ENCODE measurements at regions not wholly inside any gene's neighbourhood (a gene's known extent, or its start where the extent isn't known, plus 50 kb on each side); places are given as distances from the start of the nearest gene placed in this dataset.
A peak's percentile ranks its signal among the peaks of the same experiment; 100 is the strongest.
"Not testable (repeated sequence)": the region's sequence is repeated elsewhere in the genome, so short reads cannot be mapped to it uniquely, and the experiment has no call there.

DNA sequence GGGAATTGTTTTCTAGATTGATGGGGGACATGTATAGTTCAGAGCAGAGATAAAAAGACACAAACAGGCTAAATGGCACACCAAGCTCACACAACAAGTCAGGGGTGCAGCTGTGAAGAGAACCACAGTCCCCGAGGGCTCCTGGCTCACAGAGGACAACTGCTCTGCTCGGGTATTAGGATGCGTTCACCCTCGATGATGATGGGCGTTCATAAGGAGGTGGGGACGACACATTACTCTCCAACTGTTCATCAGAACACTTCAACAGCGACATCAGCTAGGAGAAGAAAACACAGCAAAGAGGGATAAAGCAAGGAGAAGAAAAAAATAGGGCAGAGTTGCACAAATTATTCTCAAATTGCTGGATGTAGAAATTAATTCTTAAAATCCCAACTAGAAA lies 174.8 kb upstream of the RREB1 start:
- Mint-ChIP-seq H3K9me3 (peaks cover 0 to 2% (median 0%) of the 10 kb centered on the region in 7 donors), H3K4me3 (no peak overlapping the region), H3K4me1 (peaks cover 9 to 23% (median 14%) of the 10 kb centered on the region in 3 donors), H3K27ac (peak overlapping the region in 2 of 6 donors; percentile 29 to 48), H3K27me3 (peaks cover 0 to 9% (median 0%) of the 10 kb centered on the region in 3 donors), H3K36me3 (no peaks in the 10 kb centered on the region)
- no peak for DNase-seq
- no peak for ATAC-seq (ENCODE audit: low read depth in 2 of 2)

DNA sequence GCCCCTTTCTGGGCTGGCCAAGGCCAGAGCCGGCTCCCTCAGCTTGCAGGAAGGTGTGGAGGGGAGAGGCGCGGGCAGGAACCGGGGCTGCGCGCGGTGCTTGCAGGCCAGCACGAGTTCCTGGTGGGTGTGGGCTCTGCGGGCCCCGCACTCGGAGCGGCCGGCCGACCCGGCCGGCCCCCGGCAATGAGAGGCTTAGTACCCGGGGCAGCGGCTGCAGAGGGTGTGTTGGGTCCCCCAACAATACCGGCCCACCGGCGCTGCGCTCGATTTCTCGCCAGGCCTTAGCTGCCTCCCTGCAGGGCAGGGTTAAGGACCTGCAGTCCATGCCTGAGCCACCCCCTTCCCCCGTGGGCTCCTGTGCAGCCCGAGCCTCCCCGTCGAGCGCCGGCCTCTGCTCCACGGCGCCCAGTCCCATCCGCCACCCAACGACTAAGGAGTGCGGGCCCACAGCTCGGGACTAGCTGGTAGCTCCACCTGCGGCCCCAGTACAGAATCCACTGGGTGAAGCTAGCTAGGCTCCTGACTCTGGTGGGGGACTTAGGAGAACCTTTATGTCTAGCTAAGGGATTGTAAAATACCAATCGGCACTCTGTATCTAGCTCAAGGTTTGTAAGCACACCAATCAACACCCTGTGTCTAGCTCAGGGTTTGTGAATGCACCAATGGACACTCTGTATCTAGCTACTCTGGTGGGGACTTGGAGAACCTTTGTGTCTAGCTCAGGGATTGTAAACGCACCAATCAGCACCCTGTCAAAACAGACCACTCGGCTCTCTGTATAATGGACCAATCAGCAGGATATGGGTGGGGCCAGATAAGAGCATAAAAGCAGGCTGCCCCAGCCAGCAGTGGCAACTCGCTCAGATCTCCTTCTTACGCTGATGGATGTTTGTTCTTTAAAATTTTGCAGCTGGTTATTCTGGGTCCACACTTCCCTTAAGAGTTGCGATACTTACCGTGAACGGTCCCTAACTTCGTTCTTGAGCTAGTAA lies 167.4 kb upstream of the RREB1 start:
- DNase-seq (no peak), ATAC-seq (ENCODE audit: low read depth in 2 of 2) (no peak)
- H3K4me3 Mint-ChIP-seq = no peak overlapping the region
- H3K9me3 Mint-ChIP-seq = peaks cover 0 to 2% (median 0%) of the 10 kb centered on the region in 7 donors
- peaks cover 7 to 14% (median 11%) of the 10 kb centered on the region in 3 donors for H3K4me1 Mint-ChIP-seq
- H3K27me3 Mint-ChIP-seq = peaks cover 0 to 4% (median 4%) of the 10 kb centered on the region in 3 donors
- H3K36me3 Mint-ChIP-seq = no peaks in the 10 kb centered on the region
- H3K27ac Mint-ChIP-seq = no peak overlapping the region

DNA sequence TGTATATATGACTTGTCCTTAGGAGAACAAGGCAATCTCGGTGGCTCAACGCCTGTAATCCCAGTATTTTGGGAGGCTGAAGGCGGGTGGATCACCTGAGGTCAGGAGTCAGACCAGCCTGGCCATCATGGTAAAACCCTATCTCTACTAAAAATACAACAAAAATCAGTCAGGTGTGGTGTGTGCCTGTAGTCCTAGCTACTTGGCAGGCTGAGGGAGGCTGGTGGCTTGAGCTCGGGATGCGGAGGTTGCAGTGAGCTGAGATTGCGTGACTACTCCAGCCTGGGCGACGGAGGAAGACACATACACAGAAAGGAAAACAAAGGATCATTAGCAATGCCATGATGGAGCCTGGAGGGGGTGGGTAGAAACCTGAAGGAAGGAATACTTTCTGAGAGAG lies 166.6 kb upstream of the RREB1 start:
- H3K9me3 Mint-ChIP-seq = peaks cover 0 to 2% (median 0%) of the 10 kb centered on the region in 7 donors
- H3K4me3 Mint-ChIP-seq = no peak overlapping the region
- no peaks in the 10 kb centered on the region for H3K36me3 Mint-ChIP-seq
- ATAC-seq (ENCODE audit: low read depth in 2 of 2) (no peak), DNase-seq (no peak)
- peak overlapping the region in 1 of 6 donors; percentile 36 for H3K27ac Mint-ChIP-seq
- peaks cover 7 to 14% (median 11%) of the 10 kb centered on the region in 3 donors for H3K4me1 Mint-ChIP-seq
- H3K27me3 Mint-ChIP-seq = peaks cover 0 to 4% (median 4%) of the 10 kb centered on the region in 3 donors

DNA sequence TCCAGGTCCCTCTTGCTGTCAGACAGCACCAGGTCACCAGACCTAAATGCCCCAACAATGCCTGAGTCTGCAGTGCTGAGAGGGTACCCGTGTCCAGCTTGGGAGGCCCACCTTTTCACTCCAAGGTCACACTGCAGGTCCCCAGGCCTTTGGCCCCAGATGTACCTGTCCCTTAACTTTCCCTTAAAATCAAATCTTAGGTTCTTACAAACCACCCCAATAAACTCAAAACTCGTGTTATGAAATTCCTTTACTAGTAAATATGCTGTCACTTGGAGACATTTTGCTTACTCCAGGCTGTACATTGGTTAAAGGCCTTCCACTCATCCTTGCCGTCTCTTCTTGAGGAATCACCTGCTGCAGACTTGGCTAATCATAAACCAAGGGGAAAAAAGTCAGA lies 165.7 kb upstream of the RREB1 start:
- peaks cover 7 to 14% (median 11%) of the 10 kb centered on the region in 3 donors for H3K4me1 Mint-ChIP-seq
- DNase-seq = no peak
- H3K27ac Mint-ChIP-seq = no peak overlapping the region
- H3K9me3 Mint-ChIP-seq = peaks cover 0 to 2% (median 0%) of the 10 kb centered on the region in 7 donors
- peak overlapping the region in 1 of 8 donors; percentile 7 for H3K4me3 Mint-ChIP-seq
- H3K27me3 Mint-ChIP-seq = peaks cover 0 to 4% (median 0%) of the 10 kb centered on the region in 3 donors
- no peaks in the 10 kb centered on the region for H3K36me3 Mint-ChIP-seq
- ATAC-seq (ENCODE audit: low read depth in 2 of 2) = no peak

DNA sequence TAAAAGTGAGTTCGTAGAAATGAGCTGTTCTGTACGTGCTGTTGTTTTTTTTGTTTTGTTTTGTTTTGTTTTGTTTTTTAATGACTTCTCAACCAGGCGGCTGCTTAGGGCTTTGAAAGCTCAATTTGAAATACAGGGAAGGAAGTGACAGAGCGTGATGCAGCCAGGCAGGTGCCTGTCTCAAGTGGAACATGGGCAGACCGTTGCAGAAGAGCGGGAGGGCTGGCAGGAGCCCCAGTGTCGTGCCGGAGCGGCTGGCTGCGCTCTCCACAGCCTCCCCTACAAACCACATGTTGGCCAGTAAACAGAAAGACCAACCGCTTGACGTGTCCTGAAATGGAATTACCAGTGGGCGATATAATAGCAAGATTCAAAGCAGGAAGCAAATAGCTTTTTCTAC lies 164.9 kb upstream of the RREB1 start:
- peaks cover 0 to 2% (median 0%) of the 10 kb centered on the region in 7 donors for H3K9me3 Mint-ChIP-seq
- H3K4me3 Mint-ChIP-seq = peak overlapping the region in 7 of 8 donors; percentile 24 to 76 (median 53)
- peaks cover 0 to 4% (median 0%) of the 10 kb centered on the region in 3 donors for H3K27me3 Mint-ChIP-seq
- H3K4me1 Mint-ChIP-seq = peaks cover 7 to 14% (median 11%) of the 10 kb centered on the region in 3 donors
- no peaks in the 10 kb centered on the region for H3K36me3 Mint-ChIP-seq
- H3K27ac Mint-ChIP-seq = peak overlapping the region in 1 of 6 donors; percentile 20
- no peak for DNase-seq
- peak; percentile 42 to 72 for ATAC-seq (ENCODE audit: low read depth in 2 of 2)

DNA sequence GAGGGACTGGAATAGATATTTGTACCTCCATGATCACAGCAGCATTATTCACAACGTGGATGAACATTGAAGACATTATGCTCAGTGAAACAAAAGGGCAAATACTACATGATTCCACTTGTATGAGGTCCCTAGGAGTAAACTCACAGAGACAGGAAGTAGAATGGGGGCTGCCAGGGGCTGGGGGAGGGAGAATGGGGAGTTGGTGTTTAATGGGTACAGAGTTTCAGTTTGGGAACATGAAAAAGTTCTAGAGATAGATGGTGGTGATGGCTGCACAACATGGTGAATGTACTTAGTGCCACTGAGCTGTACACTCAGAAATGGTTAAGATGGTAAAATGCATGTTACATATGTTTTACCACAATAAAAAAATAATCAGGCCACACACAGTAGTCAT lies 164.3 kb upstream of the RREB1 start:
- peaks cover 7 to 14% (median 11%) of the 10 kb centered on the region in 3 donors for H3K4me1 Mint-ChIP-seq
- ATAC-seq (ENCODE audit: low read depth in 2 of 2) (no peak), DNase-seq (no peak)
- H3K9me3 Mint-ChIP-seq = peaks cover 0 to 2% (median 0%) of the 10 kb centered on the region in 7 donors
- H3K4me3 Mint-ChIP-seq = peak overlapping the region in 2 of 8 donors; percentile 74 to 76
- no peak overlapping the region for H3K27ac Mint-ChIP-seq
- no peaks in the 10 kb centered on the region for H3K36me3 Mint-ChIP-seq
- H3K27me3 Mint-ChIP-seq = peaks cover 0 to 4% (median 0%) of the 10 kb centered on the region in 3 donors

DNA sequence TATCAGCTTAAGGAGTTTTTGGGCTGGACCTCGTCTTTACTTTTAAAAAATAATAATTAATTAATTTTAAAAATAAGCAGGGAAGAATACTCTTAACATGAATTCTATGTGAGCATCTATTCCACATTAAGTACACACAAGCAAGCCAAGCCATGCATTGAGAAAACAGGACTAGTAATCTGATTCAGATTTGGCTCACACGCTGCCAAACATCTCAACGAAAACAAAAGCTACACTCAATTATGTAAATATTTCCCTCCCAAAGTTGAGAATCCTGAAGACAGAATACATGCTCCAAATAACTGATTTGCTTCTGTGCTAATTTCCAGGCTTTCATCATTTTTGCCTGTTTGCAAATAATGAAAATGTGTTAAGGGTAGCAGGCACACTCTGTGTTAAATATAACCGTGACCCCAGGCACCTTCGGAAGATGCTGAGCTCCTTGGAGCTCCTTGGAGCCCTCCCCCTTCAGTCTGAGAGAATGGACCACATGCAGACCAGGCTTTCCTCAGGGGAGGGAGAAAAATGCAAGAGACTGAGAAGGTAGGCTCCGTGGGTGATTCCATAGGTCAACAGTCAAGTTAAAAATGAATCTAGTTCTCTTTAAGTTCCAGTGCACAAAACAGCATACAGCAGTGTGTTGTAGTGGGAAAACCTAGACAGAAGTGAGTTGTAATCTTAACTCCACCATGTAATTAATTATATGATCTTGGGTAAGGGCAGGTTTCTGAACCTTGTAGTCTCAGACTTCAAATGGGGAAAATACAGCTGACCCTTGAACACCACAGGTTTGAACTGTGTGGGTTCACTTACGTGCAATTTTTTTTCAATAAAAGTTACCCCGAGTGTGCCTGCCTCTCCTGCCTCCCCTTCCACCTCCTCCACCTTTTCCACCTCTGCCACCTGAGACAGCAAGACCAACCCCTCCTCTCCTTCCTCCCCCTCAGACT lies 161.3 kb upstream of the RREB1 start:
- Mint-ChIP-seq H3K27me3 (peaks cover 0 to 4% (median 0%) of the 10 kb centered on the region in 3 donors), H3K27ac (peak overlapping the region in 1 of 6 donors; percentile 54), H3K9me3 (peaks cover 0 to 10% (median 7%) of the 10 kb centered on the region in 7 donors), H3K4me3 (peak overlapping the region in 1 of 8 donors; percentile 53), H3K4me1 (peaks cover 7 to 14% (median 11%) of the 10 kb centered on the region in 3 donors), H3K36me3 (peaks cover 4% of the 10 kb centered on the region in 2 donors)
- no peak for DNase-seq
- ATAC-seq (ENCODE audit: low read depth in 2 of 2) = no peak

DNA sequence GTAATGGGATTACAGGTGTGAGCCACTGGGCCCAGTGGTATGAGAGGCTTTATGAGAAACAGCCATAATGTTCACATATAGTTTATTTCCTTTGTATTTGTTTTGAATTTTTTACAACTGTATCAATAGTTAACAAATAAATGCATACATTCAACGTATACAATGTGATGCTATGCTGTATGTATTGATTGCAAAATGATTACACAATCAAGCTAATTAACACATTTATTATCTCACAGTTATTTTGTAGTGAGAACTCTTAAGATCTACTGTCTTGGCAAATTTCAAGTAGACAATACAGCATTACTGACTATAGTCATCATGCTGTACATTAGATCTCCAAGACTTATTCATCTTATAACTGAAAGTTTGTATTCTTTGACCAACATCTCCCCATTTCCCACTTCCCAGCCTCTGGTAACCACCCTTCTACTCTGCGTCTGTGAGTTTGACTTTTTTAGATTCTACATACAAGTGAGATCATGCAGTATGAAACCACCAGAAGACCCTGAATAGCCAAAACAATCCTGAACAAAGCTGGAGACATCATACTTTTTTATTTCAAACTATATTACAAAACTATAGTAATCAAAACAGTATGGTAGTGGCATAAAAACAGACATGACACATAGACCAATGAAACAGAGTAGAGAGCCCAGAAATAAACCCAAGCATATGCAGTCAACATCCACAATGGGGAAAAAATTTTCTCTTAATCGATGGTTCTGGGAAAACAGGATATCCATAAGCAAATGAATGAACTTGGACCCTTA lies 157.2 kb upstream of the RREB1 start:
- DNase-seq = no peak
- no peaks in the 10 kb centered on the region for H3K4me1 Mint-ChIP-seq
- H3K27me3 Mint-ChIP-seq = no peaks in the 10 kb centered on the region
- H3K9me3 Mint-ChIP-seq = peaks cover 0 to 20% (median 17%) of the 10 kb centered on the region in 7 donors
- H3K36me3 Mint-ChIP-seq = peaks cover 4 to 11% of the 10 kb centered on the region in 2 donors
- ATAC-seq (ENCODE audit: low read depth in 2 of 2) = no peak
- H3K4me3 Mint-ChIP-seq = no peak overlapping the region
- no peak overlapping the region for H3K27ac Mint-ChIP-seq

DNA sequence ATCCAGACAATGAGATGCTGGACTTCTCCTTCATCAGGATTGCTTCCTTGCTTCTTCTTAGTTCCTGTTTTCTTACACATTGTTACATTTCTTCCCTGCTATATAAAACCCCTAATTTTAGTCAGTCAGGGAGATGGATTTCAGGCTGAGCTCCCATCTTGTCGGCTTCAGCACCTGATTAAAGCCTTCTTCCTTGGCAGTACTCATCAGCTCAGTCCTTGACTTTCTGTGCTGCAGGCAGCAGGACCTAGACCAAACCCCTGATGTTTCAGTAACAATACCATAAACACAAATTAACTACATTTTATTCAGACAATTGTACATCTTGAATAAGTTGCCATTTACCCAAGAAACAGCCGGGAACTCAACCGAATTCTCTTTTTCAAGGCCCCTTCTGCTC lies 156.4 kb upstream of the RREB1 start:
- H3K27me3 Mint-ChIP-seq = no peaks in the 10 kb centered on the region
- H3K27ac Mint-ChIP-seq = no peak overlapping the region
- no peak for ATAC-seq (ENCODE audit: low read depth in 2 of 2)

DNA sequence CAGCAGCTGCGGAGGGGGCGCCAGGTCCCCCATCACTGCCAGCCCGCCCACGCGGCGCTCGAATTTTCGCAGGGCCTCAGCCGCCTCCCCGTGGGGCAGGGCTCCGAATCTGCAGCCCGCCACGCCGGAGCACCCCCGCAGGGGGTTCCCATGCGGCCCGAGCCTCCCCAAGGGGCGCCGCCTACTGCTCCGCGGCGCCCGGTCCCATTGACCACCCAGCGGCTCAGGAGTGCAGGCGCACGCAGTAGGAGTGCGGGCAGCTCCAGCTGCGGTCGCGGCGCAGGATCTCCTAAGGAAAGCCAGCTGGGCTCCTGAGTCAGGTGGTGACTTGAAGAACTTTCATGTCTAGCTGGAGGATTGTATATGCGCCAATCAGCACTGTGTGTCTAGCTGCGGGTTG lies 155.3 kb upstream of the RREB1 start:
- Mint-ChIP-seq H3K27ac (no peak overlapping the region), H3K4me3 (no peak overlapping the region), H3K9me3 (peaks cover 0 to 20% (median 17%) of the 10 kb centered on the region in 7 donors), H3K27me3 (no peaks in the 10 kb centered on the region), H3K36me3 (peaks cover 4 to 11% of the 10 kb centered on the region in 2 donors), H3K4me1 (no peaks in the 10 kb centered on the region)
- DNase-seq (no peak), ATAC-seq (ENCODE audit: low read depth in 2 of 2) (no peak)

More for the DNA sequence above, 156.4 kb upstream of the RREB1 start:
- peaks cover 4 to 11% of the 10 kb centered on the region in 2 donors for H3K36me3 Mint-ChIP-seq
- no peak for DNase-seq
- peaks cover 0 to 20% (median 17%) of the 10 kb centered on the region in 7 donors for H3K9me3 Mint-ChIP-seq
- H3K4me1 Mint-ChIP-seq = no peaks in the 10 kb centered on the region
- H3K4me3 Mint-ChIP-seq = no peak overlapping the region

DNA sequence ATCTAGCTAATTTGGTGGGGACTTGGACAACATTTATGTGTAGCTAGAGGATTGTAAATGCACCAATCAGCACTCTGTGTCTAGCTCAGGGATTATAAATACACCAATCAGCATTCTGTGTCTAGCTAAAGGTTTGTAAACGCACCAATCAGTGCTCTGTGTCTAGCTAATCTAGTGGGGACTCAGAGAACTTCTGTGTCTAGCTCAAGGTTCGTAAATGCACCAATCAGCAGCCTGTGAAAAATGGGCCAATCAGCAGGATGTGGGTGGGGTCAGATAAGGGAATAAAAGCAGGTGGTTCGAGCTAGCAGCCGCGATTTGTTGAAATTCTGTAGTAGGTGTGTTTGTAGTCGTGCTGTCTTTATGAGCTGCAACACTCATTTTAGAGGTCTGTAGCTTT lies 154.8 kb upstream of the RREB1 start:
- H3K4me3 Mint-ChIP-seq; DNase-seq; H3K27ac Mint-ChIP-seq; H3K27me3 Mint-ChIP-seq; ATAC-seq (ENCODE audit: low read depth in 2 of 2); H3K4me1 Mint-ChIP-seq: not testable (repeated sequence)
- H3K9me3 Mint-ChIP-seq = peaks cover 0 to 20% (median 17%) of the 10 kb centered on the region in 7 donors
- peaks cover 4 to 11% of the 10 kb centered on the region in 2 donors for H3K36me3 Mint-ChIP-seq

DNA sequence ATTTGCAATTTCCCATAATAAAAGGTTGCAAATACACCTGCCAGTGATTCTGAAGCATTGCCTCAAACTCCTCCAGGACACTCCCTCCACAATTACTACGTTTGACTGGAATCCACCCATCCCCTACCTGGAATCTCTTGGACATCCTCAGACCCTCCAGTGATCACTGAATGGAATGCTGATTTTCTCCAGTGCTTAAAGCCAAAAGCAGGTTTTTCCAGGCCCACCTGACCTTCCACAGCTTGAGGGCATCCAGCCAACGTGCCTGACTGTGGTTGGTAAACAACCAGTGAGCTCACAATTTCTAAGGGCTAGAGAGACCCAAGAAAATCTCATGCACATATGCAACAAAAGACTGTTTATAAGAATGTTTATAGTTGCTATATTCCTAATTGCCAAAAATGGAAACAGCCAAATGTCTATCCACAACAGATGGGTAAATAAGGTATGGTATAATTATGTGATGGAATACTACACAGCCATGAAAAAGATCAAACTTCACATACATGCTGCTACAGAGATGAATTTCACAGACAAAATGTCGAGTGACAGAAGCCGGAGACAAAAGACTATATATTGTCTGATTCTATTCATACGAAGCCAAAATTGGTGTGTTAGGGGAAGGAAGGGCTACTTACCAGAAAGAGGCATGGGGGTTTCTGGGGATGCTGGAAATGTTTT lies 147.1 kb upstream of the RREB1 start:
- no peak for ATAC-seq (ENCODE audit: low read depth in 2 of 2)
- Mint-ChIP-seq H3K36me3 (peaks cover 0 to 4% of the 10 kb centered on the region in 2 donors), H3K27ac (no peak overlapping the region), H3K4me1 (no peaks in the 10 kb centered on the region), H3K4me3 (no peak overlapping the region), H3K9me3 (peaks cover 0 to 4% (median 2%) of the 10 kb centered on the region in 7 donors), H3K27me3 (peaks cover 0 to 5% (median 0%) of the 10 kb centered on the region in 3 donors)
- DNase-seq = no peak

Measured in naive B cell (primary cell).